HCT116 (cell line): ENCODE measurements at regions not wholly inside any gene's neighbourhood (a gene's known extent, or its start where the extent isn't known, plus 50 kb on each side); places are given as distances from the start of the nearest gene placed in this dataset.

ENCODE experiments used
- ATAC-seq: fragments of 200-7000 bp; cut with Tn5 transposase; 2 replicates; pipeline ENCODE4 v1.9.1; 2020; ENCODE audit warnings: mild to moderate bottlenecking, moderate library complexity
- BruUV-seq: library from RNA; stranded (reverse); fragments of 400-500 nt; replicated peaks from 2 replicates; lab custom pipeline; 2021; lab: Mats Ljungman, UMichigan
- CTCF ChIA-PET: fragments of 300-600 bp; sonication (Branson Sonifier 250); formaldehyde crosslinking; loops from one replicate; lab custom pipeline; 2021; ENCODE audit warnings: antibody characterized with exemption; lab: Charles Lee
- POLR2A ChIA-PET: fragments of 300-600, 350-600 bp; sonication (Branson Sonifier 250); formaldehyde crosslinking; loops from one replicate; lab custom pipeline; 2021; ENCODE audit warnings: antibody characterized with exemption; lab: Charles Lee
- RAD21 ChIA-PET, 2 experiments: fragments of 300-600 bp; sonication (Branson Sonifier 250); formaldehyde crosslinking; loops; one replicate each; lab custom pipeline; 2023; ENCODE audit warnings: low total read pairs in 2 of 2; ENCODE audit not compliant: uncharacterized antibody in 2 of 2, unreplicated experiment in 2 of 2, low non-redundant PET in 1 of 2; lab: Charles Lee
- DNase-seq: peaks from one replicate; pipeline ENCODE4 v3.0.0-alpha.2; 2010; ENCODE audit warnings: low read depth, low spot score
- H2AFZ ChIP-seq: fragments of 200-600 bp; shearing (Covaris generic), sonication (generic); 2 replicates; pipeline ENCODE4 v1.6.1; 2017; ENCODE audit warnings: low read depth, mixed run types, mixed read lengths, antibody characterized with exemption, low read length; ENCODE audit not compliant: poor library complexity, severe bottlenecking
- H3K27ac ChIP-seq: 2 replicates; pipeline ENCODE4 v1.5.1; 2012; ENCODE audit warnings: low read depth, low read length
- H3K27me3 ChIP-seq: fragments of 200-600 bp; sonication (generic); 2 replicates; pipeline ENCODE4 v1.6.1; 2016; ENCODE audit warnings: mixed run types, low read length, mixed read lengths; ENCODE audit not compliant: insufficient read depth
- H3K36me3 ChIP-seq, 2 experiments: fragments of 200-500 bp in 1 of 2; fragments of 200-600 bp in 1 of 2; sonication (Bioruptor generic) in 1 of 2; sonication (generic) in 1 of 2; 2 replicates each; pipeline versions ENCODE4 v1.5.1 to v1.6.1; 2014 to 2016; ENCODE audit warnings: low read length in 2 of 2, inconsistent platforms in 1 of 2, mixed read lengths in 1 of 2, mixed run types in 1 of 2; ENCODE audit not compliant: insufficient read depth in 2 of 2, control insufficient read depth in 1 of 2
- H3K4me1 ChIP-seq, 2 experiments: fragments of 200-600 bp in 1 of 2; sonication (generic) in 1 of 2; 2 replicates each; pipeline versions ENCODE4 v1.5.1 to v1.6.1; 2012 to 2017; ENCODE audit warnings: low read length in 2 of 2, inconsistent platforms in 1 of 2, mild to moderate bottlenecking in 1 of 2, mixed read lengths in 1 of 2, mixed run types in 1 of 2, moderate library complexity in 1 of 2; ENCODE audit not compliant: insufficient read depth in 2 of 2, control insufficient read depth in 1 of 2
- H3K4me2 ChIP-seq: fragments of 200-600 bp; sonication (generic); 2 replicates; pipeline ENCODE4 v1.6.1; 2017; ENCODE audit warnings: mixed run types, low read length, mixed read lengths
- H3K4me3 ChIP-seq, 2 experiments: fragments of 200-600 bp in 1 of 2; sonication (generic) in 1 of 2; replicated peaks in 1 of 2; 2 replicates each; pipeline ENCODE4 v1.5.1; 2011 to 2016; ENCODE audit warnings: low read length in 2 of 2, control low read depth in 1 of 2, low read depth in 1 of 2, mild to moderate bottlenecking in 1 of 2, mixed read lengths in 1 of 2, mixed run types in 1 of 2
- H3K79me2 ChIP-seq: fragments of 200-600 bp; sonication (generic); 2 replicates; pipeline ENCODE4 v1.6.1; 2017; ENCODE audit warnings: mild to moderate bottlenecking, mixed run types, low read length, moderate library complexity, mixed read lengths; ENCODE audit not compliant: insufficient read depth
- H3K9ac ChIP-seq: fragments of 200-600 bp; sonication (generic); 2 replicates; pipeline ENCODE4 v1.6.1; 2016; ENCODE audit warnings: low read length, mixed read lengths
- H3K9me2 ChIP-seq: fragments of 200-600 bp; sonication (generic), shearing (Covaris generic); 2 replicates; pipeline ENCODE4 v1.6.1; 2017; ENCODE audit warnings: mixed run types, mild to moderate bottlenecking, moderate library complexity; ENCODE audit not compliant: insufficient read depth
- H3K9me3 ChIP-seq, 2 experiments: fragments of 200-500 bp in 1 of 2; fragments of 200-600 bp in 1 of 2; sonication (Bioruptor generic) in 1 of 2; sonication (generic) in 1 of 2; 2 replicates each; pipeline ENCODE4 v1.6.1; 2014 to 2017; ENCODE audit warnings: low read length in 2 of 2, mixed read lengths in 2 of 2, inconsistent platforms in 1 of 2, low read depth in 1 of 2, mild to moderate bottlenecking in 1 of 2, mixed run types in 1 of 2, moderate library complexity in 1 of 2; ENCODE audit not compliant: control insufficient read depth in 1 of 2, insufficient read depth in 1 of 2
- H4K20me1 ChIP-seq: fragments of 200-600 bp; sonication (generic), shearing (Covaris generic); 2 replicates; pipeline ENCODE4 v1.6.1; 2017; ENCODE audit warnings: mixed run types, mild to moderate bottlenecking, moderate library complexity; ENCODE audit not compliant: insufficient read depth
- ATF3 ChIP-seq: IDR thresholded peaks from 2 replicates; pipeline ENCODE4 v1.6.1; 2012
- CEBPB ChIP-seq: IDR thresholded peaks from 2 replicates; pipeline ENCODE4 v1.6.1; 2012; ENCODE audit warnings: low read depth
- CTCF ChIP-seq, 3 experiments: fragments of 200-600 bp in 1 of 3; sonication (generic) in 1 of 3; IDR thresholded peaks in 2 of 3; conservative IDR thresholded peaks in 1 of 3; 2 replicates each; pipeline ENCODE4 v1.5.1; 2012 to 2017; ENCODE audit warnings: low read depth in 2 of 3, low read length in 2 of 3, antibody characterized with exemption in 1 of 3, borderline replicate concordance in 1 of 3, control low read depth in 1 of 3, mild to moderate bottlenecking in 1 of 3, mixed read lengths in 1 of 3, mixed run types in 1 of 3, moderate library complexity in 1 of 3; ENCODE audit not compliant: insufficient read depth in 1 of 3
- ELF1 ChIP-seq: IDR thresholded peaks from 2 replicates; pipeline ENCODE4 v1.6.1; 2012; ENCODE audit warnings: low read depth, borderline replicate concordance
- EZH2phosphoT487 ChIP-seq: fragments of 200-600 bp; IDR thresholded peaks from 2 replicates; pipeline ENCODE4 v1.6.1; 2018; ENCODE audit warnings: antibody characterized with exemption, borderline replicate concordance
- FOSL1 ChIP-seq: IDR thresholded peaks from 2 replicates; pipeline ENCODE4 v1.6.1; 2012; ENCODE audit warnings: low read depth
- MAX ChIP-seq: IDR thresholded peaks from 2 replicates; pipeline ENCODE4 v1.6.1; 2012
- POLR2A ChIP-seq: IDR thresholded peaks from 2 replicates; pipeline ENCODE4 v1.7.0; 2011; ENCODE audit warnings: borderline replicate concordance; ENCODE audit not compliant: insufficient read depth, insufficient read length; ENCODE audit errors: extremely low read depth
- RAD21 ChIP-seq: IDR thresholded peaks from 2 replicates; pipeline ENCODE4 v1.6.1; 2012; ENCODE audit warnings: low read depth, mild to moderate bottlenecking
- SP1 ChIP-seq: IDR thresholded peaks from 2 replicates; pipeline ENCODE4 v1.6.1; 2012; ENCODE audit warnings: low read depth
- TCF7L2 ChIP-seq: IDR thresholded peaks from 2 replicates; pipeline ENCODE4 v1.7.0; 2011; ENCODE audit warnings: borderline replicate concordance, inconsistent platforms; ENCODE audit not compliant: insufficient read depth, insufficient read length; ENCODE audit errors: extremely low read depth
- ZBTB33 ChIP-seq: IDR thresholded peaks from 2 replicates; pipeline ENCODE4 v1.6.1; 2011; ENCODE audit warnings: mild to moderate bottlenecking, low read length, moderate library complexity; ENCODE audit not compliant: insufficient replicate concordance; ENCODE audit errors: extremely low read depth
- ZFX ChIP-seq: fragments of 450-650 bp; IDR thresholded peaks from 2 replicates; pipeline ENCODE4 v1.6.1; 2017
- intact Hi-C: fragments of 100-400 bp; cut with micrococcal nuclease; formaldehyde crosslinking; loops from 2 replicates; pipeline ENCODE4 v1.10.0; 2022

- H4K20me1 ChIP-seq, result no peaks in the 10 kb centered on the region
- no TSS peak for BruUV-seq
- no peaks in the 10 kb centered on the region for H3K9me2 ChIP-seq
- ChIA-PET RAD21 (no interaction called here), POLR2A (no interaction called here), CTCF (no interaction called here)
- no peaks in the 10 kb centered on the region for H3K27me3 ChIP-seq
- H3K9ac ChIP-seq, result no peak overlapping the region
- ATAC-seq (no peak), DNase-seq (no peak)
- no peak overlapping the region for H3K27ac ChIP-seq
- no peak overlapping the region for H2AFZ ChIP-seq
- peaks cover 3 to 4% of the 10 kb centered on the region in 2 experiments; a peak in 3 of 4 replicates for H3K4me1 ChIP-seq
- no peaks in the 10 kb centered on the region for H3K79me2 ChIP-seq
- no peaks in the 10 kb centered on the region for H3K9me3 ChIP-seq
- intact Hi-C loops, result loop anchor here (10.0 kb wide), 2 partner anchors 119 to 819 kb away; no protein-coding TSS in a partner anchor
- no peaks in the 10 kb centered on the region for H3K36me3 ChIP-seq
- no peak overlapping the region for H3K4me2 ChIP-seq
- no peak overlapping the region for H3K4me3 ChIP-seq
- TF ChIP-seq RAD21, result no peak
- TF ChIP-seq ATF3, result no peak
- TF ChIP-seq ZBTB33, result no peak
- no peak for TF ChIP-seq ZFX
- no peak for TF ChIP-seq POLR2A
- TF ChIP-seq SP1, result no peak
- no peak for TF ChIP-seq ELF1
- TF ChIP-seq EZH2phosphoT487, result no peak
- no peak for TF ChIP-seq CTCF (IDR thresholded peaks at IDR 0.05 in 2 of 3, conservative IDR thresholded peaks at IDR 0.05 in 1 of 3; ENCODE audit: borderline replicate concordance in 1 of 3, insufficient read depth in 1 of 3, low read depth in 2 of 3, low read length in 2 of 3)
- no peak for TF ChIP-seq CEBPB
- no peak for TF ChIP-seq TCF7L2
- TF ChIP-seq FOSL1, result no peak
- no peak for TF ChIP-seq MAX
- TF ChIP-seq, all 23 proteins: peak for 0
These were observed 156.7 kb downstream of the KLF13 start for GRCh38 chr15:31483053-31483985.
